SK-N-SH treated with all-trans-retinoic acid at 6 μM for 48 hours (cell line): ENCODE measurements at regions not wholly inside any gene's neighbourhood (a gene's known extent, or its start where the extent isn't known, plus 50 kb on each side); places are given as distances from the start of the nearest gene placed in this dataset.

Experiments used
- PPARA ChIP-seq: fragments of 250-450 bp; sonication (Bioruptor Pico); IDR thresholded peaks from 2 replicates; pipeline ENCODE4 v1.5.0; 2020; ENCODE audit warnings: mild to moderate bottlenecking, borderline replicate concordance
- SNAI2 ChIP-seq: fragments of 250-450 bp; sonication (Bioruptor Pico); IDR thresholded peaks from 2 replicates; pipeline ENCODE4 v1.5.0; 2020; ENCODE audit warnings: mild to moderate bottlenecking, moderate library complexity
- TOX ChIP-seq: fragments of 250-450 bp; sonication (Bioruptor Pico); IDR thresholded peaks from 2 replicates; pipeline ENCODE4 v1.8.0; 2021; ENCODE audit warnings: mild to moderate bottlenecking, moderate library complexity, borderline replicate concordance
- TF ChIP-seq, protein P1 (sequence below): fragments of 250-450 bp; sonication (Bioruptor Pico); IDR thresholded peaks from 2 replicates; pipeline ENCODE4 v1.8.0; 2020; ENCODE audit warnings: mild to moderate bottlenecking, moderate library complexity, borderline replicate concordance

DNA sequence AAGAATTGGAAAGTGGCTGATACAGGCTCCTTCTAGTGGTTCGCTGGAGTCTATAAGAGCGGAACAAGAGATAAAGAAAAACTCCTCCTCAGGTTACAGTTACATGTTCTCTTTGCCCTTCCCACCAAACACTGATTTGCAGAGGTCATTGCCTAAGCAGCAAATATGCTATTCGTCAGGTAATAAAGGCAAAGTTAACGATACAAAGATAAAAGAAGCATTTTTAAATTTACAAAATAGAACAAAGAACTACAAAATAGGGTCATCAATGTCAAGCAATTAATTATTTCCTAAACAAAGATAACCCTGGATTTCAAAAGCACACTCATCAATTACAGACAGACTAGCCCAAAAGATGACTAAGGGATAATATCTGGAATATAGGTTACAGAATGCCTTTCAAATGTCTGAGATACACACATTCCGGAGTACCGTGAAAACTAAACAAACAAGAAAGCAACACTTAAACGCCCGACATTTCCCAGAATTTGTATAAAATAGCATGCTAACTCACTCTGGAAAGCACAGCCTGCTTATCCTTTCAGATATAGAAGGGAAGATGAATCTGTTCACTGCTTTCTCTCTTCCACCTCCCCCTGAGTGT is 186.4 kb downstream of the MREG start:
- TF ChIP-seq, protein P1, sequence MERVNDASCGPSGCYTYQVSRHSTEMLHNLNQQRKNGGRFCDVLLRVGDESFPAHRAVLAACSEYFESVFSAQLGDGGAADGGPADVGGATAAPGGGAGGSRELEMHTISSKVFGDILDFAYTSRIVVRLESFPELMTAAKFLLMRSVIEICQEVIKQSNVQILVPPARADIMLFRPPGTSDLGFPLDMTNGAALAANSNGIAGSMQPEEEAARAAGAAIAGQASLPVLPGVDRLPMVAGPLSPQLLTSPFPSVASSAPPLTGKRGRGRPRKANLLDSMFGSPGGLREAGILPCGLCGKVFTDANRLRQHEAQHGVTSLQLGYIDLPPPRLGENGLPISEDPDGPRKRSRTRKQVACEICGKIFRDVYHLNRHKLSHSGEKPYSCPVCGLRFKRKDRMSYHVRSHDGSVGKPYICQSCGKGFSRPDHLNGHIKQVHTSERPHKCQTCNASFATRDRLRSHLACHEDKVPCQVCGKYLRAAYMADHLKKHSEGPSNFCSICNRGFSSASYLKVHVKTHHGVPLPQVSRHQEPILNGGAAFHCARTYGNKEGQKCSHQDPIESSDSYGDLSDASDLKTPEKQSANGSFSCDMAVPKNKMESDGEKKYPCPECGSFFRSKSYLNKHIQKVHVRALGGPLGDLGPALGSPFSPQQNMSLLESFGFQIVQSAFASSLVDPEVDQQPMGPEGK (CRISPR knock-in tag) = no peak
- TF ChIP-seq TOX (no peak), SNAI2 (no peak), PPARA (CRISPR knock-in tag) (no peak)
